HFFc6 (cell line): ENCODE measurements at regions not wholly inside any gene's neighbourhood (a gene's known extent, or its start where the extent isn't known, plus 50 kb on each side); places are given as distances from the start of the nearest gene placed in this dataset.

Source experiments
- DNase-seq: peaks from one replicate; pipeline ENCODE4 v3.0.0-alpha.2; 2018
- H3K27ac Mint-ChIP-seq: 2 replicates; pipeline ENCODE4 v1.8.0; 2020; ENCODE audit warnings: mild to moderate bottlenecking, mixed read lengths
- H3K27me3 Mint-ChIP-seq: 2 replicates; pipeline ENCODE4 v1.8.0; 2021; ENCODE audit warnings: mild to moderate bottlenecking, moderate library complexity, mixed read lengths; ENCODE audit not compliant: insufficient read depth
- H3K36me3 Mint-ChIP-seq: 2 replicates; pipeline ENCODE4 v1.8.0; 2021; ENCODE audit warnings: low read depth, mixed read lengths
- H3K4me1 Mint-ChIP-seq: 2 replicates; pipeline ENCODE4 v1.8.0; 2020; ENCODE audit warnings: low read depth, mixed read lengths
- H3K4me3 Mint-ChIP-seq: 2 replicates; pipeline ENCODE4 v1.8.0; 2020; ENCODE audit warnings: mild to moderate bottlenecking, moderate library complexity, mixed read lengths
- H3K9me3 Mint-ChIP-seq: 2 replicates; pipeline ENCODE4 v1.8.0; 2020; ENCODE audit warnings: mild to moderate bottlenecking, mixed read lengths
- CTCF ChIP-seq: fragments of 200-600 bp; sonication (generic); IDR thresholded peaks from 2 replicates; pipeline ENCODE4 v1.5.0; 2021; ENCODE audit warnings: antibody characterized with exemption, mild to moderate bottlenecking

GRCh38 chr2:83481436-83481835, 977.6 kb downstream of the SUCLG1 start:
- DNase-seq: no peak
- Mint-ChIP-seq H3K4me1 (no peaks in the 10 kb centered on the region), H3K36me3 (no peaks in the 10 kb centered on the region), H3K27me3 (no peaks in the 10 kb centered on the region), H3K4me3 (no peak overlapping the region), H3K9me3 (peaks cover 27% of the 10 kb centered on the region), H3K27ac (no peak overlapping the region)
- no peak for TF ChIP-seq CTCF

- Mint-ChIP-seq H3K27ac (no peak overlapping the region), H3K4me3 (no peak overlapping the region), H3K4me1 (no peaks in the 10 kb centered on the region), H3K9me3 (peaks cover 30% of the 10 kb centered on the region), H3K27me3 (no peaks in the 10 kb centered on the region), H3K36me3 (no peaks in the 10 kb centered on the region)
- no peak for TF ChIP-seq CTCF
- DNase-seq: no peak
Observed at GRCh38 chr2:83478037-83478436, 981.0 kb downstream of the SUCLG1 start.

GRCh38 chr2:83475371-83475770, 983.7 kb downstream of the SUCLG1 start:
- Mint-ChIP-seq H3K27me3 (no peaks in the 10 kb centered on the region), H3K4me1 (no peaks in the 10 kb centered on the region), H3K4me3 (no peak overlapping the region), H3K36me3 (no peaks in the 10 kb centered on the region), H3K27ac (no peak overlapping the region), H3K9me3 (peaks cover 36% of the 10 kb centered on the region)
- no peak for TF ChIP-seq CTCF
- no peak for DNase-seq

GRCh38 chr2:83471655-83472054, 987.4 kb downstream of the SUCLG1 start:
- Mint-ChIP-seq H3K9me3 (peaks cover 39% of the 10 kb centered on the region), H3K27me3 (no peaks in the 10 kb centered on the region), H3K36me3 (no peaks in the 10 kb centered on the region), H3K27ac (no peak overlapping the region), H3K4me1 (no peaks in the 10 kb centered on the region), H3K4me3 (no peak overlapping the region)
- TF ChIP-seq CTCF: no peak
- no peak for DNase-seq

GRCh38 chr2:83470928-83471327, 988.2 kb downstream of the SUCLG1 start:
- no peaks in the 10 kb centered on the region for H3K27me3 Mint-ChIP-seq
- TF ChIP-seq CTCF: no peak
- H3K4me3 Mint-ChIP-seq: no peak overlapping the region
- H3K9me3 Mint-ChIP-seq: peaks cover 35% of the 10 kb centered on the region
- H3K36me3 Mint-ChIP-seq: no peaks in the 10 kb centered on the region
- H3K4me1 Mint-ChIP-seq: no peaks in the 10 kb centered on the region
- H3K27ac Mint-ChIP-seq: no peak overlapping the region
- no peak for DNase-seq

GRCh38 chr2:83464444-83464843, 994.6 kb downstream of the SUCLG1 start:
- H3K9me3 Mint-ChIP-seq: peaks cover 35% of the 10 kb centered on the region
- no peaks in the 10 kb centered on the region for H3K36me3 Mint-ChIP-seq
- no peak for TF ChIP-seq CTCF
- H3K4me3 Mint-ChIP-seq: no peak overlapping the region
- H3K27ac Mint-ChIP-seq: no peak overlapping the region
- no peaks in the 10 kb centered on the region; the same call in 1 of the 2 replicates for H3K27me3 Mint-ChIP-seq
- no peak for DNase-seq
- no peaks in the 10 kb centered on the region for H3K4me1 Mint-ChIP-seq
